ELF-1 (cell line): ENCODE measurements at regions not wholly inside any gene's neighbourhood (a gene's known extent, or its start where the extent isn't known, plus 50 kb on each side); places are given as distances from the start of the nearest gene placed in this dataset.

Experiments
- DNase-seq: peaks from one replicate; pipeline ENCODE4 v3.0.0-alpha.2; 2016; ENCODE audit warnings: low read depth, low spot score

DNA sequence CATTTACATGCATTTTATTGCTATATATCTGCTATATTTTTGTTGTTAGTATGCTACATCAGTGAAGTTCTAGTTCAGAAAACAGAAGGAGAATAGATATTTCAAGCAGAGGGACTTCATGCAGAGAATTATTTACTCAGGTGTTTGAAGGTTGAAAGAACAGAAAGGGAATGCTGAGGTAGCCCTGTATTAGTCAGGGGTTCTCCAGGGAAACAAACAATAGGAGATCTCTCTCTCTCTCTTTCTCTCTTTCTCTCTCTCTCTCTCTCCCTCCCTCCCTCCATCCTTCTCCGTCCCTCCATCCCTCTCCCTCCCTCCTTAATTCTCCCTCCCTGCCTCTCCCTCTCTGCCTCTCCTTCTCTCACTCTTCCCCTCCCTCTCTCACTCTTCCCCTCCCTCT, 114.3 kb upstream of the TDRD3 start:
- DNase-seq: no peak

DNA sequence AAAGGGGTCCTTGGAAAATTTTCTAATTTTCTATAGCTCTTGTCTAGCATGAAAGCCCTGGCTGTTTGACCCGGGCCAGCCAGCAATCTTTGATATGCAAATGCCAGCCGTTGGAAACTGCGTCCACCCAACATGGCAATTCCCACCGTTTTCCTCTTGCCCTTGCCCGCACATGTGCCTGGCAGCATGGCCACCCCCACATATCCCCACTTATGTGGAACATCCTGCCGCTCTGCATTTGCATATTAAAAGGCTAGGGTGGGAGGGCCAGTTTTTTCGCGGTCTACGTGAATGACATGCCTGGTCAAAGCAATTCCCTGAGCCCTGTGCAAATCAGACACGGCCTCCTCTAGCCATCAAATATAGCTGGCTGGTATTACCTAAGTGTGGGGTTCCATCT, 110.3 kb upstream of the TDRD3 start:
- peak; percentile 38 for DNase-seq

DNA sequence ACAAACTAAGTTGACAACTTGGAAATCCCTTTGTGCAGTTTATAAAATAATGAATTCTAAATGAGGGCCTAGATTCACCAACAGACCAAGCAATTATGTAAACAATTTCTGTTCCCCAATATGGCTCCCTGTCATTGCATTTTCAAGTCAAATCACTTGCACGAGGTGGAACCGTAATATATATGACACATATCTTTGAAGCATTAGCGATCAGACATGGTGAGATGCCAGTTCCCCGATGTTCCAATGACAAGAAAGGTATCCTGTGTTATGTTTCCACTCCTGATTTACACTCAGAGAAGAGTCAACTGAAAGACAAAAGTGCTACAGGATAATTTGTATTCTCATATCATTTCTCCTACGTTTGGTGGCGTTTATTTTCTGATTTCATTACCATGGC, 108.5 kb upstream of the TDRD3 start:
- DNase-seq: no peak

DNA sequence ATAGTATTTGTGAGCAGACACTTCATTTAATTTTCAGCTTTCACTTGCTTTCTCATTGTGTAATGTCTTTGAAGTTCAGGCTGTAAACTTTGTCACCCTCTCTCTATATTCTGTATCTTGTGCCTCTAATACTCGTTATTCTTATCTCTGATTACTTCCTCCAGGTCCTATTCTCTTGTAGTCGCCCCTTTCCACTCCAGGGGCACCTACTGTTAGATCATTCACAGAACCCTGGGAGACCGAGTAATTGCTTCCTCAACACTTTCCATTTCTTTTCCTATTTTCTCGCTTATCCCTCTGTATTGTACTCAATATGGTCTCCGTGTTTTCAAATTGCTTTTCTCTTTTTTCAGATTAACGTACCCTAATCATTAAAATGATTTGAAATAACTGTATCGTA, 93.9 kb upstream of the TDRD3 start:
- DNase-seq: no peak

DNA sequence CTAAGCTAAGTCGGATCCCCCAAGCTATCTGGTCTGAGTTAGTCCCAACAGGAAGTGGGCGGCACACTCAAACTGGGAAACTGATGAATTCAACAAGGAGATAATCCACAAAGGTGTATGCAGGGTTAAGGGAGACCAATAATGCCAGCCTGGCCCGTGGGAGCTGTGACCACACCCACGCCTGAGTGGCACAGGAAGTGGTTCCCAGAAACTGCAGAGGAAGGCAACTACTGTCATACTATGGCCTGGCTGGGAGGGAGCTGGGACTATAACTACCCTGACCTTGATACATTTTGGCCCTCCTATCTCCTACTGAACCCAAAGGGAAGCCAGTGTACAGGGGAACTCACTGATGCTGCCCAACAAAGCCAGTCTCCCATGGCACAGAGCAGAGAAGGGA, 85.5 kb upstream of the TDRD3 start:
- no peak for DNase-seq

DNA sequence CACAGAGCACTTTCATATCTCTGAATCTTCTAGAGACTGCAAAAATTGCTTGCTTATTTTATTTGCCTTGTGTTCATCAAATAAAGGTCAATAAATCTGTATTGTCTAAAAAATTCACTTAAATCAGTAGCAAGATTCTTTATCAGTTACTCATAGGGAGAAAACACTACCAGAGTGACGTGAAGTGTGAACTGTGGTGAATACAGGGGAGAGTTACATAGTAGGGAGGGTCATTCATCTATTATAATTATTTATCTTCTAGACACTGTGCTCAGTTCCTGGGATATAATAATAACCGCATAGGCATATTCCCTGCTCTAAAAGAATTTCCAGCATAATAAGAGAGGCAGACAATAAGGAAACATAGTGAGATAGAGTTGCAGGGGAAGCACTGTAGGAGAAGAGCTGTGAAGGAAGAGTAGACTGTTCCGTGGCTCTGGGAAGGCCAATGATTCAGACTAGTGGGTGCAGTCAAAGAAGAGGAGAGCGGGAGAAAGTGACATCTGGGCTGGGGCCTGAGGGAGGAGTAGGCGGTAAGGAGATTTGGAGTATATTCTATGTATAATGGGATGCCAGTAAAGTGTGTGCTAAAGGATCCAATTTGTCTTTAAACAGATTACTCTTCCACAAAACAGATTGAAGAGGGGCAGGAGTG, 84.0 kb upstream of the TDRD3 start:
- DNase-seq: no peak

DNA sequence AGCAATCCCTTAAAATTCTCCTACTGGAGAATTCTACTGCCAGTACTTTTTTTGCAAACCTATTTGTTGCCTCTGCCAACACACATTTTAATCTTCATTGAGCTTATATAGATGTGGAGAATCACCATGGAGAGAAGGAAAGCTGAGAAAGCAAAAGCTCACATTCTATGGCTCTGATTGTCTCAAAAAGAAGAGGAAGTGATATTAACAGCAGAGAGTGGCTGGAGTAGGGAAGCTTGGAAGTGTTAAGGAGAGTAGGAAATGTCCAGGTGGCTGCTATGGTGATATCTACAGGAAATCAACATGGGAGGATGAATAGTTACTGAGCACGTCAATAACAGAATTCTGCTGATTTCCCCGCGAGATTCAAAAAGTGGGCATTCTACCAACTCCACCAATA, 78.8 kb upstream of the TDRD3 start:
- no peak for DNase-seq

DNA sequence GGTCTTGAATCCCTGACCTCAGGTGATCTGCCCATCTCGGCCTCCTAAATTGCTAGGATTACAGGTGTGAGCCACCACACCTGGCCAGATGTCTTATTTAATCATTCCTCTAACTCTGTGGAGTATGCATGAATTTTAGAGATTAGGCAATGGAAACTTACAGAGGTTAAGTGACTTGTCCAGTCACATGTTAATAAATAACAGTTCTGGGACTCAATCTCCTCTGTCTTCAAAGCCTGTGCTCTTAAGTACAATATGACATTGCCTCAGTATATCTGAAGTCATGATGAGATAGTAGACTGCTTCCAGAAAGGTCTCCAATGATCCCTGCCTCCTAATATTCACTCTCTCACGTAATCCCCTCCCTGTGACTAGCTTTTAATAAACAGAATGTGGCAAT, 72.9 kb upstream of the TDRD3 start:
- no peak for DNase-seq

DNA sequence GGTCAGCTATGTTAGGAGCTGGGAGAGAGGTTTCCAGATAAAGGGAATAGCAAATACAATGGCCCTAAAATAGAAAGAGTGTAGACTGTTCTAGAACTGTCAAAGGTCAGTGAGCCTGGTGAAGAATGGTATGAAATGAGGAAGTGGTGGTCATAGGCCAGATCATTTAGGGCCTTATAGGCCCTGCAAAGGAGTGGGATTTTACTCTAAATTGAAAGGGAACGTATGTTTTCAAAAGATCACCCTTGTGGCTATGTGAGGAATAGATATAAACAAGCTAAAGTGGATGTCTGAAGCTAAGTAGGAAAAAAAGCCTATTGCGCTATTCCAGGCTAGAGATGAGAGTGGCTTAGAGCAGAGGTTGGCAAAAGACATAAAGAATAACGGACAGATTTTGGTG, 70.7 kb upstream of the TDRD3 start:
- no peak for DNase-seq

DNA sequence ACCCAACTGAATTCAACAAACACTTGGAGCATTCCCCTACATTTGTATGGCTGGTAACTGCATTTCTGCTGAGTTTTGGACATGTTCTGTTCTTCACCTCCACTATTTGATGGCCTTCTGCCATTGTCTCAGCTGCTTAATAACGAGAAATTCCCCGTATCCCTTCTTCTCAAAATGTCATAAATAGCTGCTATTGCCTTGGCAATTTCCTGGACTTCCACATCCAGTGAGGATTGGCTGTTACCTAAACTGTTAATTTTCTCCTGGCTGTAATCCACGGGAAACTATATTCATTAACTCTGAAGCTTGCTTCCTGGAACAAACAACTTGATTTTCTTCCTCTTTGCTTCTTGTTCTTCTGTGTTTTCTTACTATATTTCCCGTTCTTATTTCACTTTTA, 69.5 kb upstream of the TDRD3 start:
- no peak for DNase-seq

DNA sequence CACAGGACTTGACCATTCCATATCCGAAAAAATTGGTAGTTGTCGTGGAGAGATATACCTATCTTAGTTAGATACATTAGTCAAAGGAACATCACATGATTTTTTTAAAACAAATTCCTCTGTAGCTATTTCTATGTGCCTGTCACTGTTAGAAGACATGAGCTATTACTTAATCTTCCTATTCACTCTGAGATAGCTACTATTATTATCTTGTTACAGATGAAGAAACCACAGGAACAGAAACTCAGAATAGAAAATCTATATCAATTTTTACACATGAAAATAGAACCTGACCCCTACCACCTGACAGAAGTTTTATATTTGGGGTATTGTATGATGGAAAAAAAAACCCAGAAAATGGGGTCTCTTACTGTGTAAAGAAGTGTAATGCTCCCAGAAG, 68.9 kb upstream of the TDRD3 start:
- no peak for DNase-seq

DNA sequence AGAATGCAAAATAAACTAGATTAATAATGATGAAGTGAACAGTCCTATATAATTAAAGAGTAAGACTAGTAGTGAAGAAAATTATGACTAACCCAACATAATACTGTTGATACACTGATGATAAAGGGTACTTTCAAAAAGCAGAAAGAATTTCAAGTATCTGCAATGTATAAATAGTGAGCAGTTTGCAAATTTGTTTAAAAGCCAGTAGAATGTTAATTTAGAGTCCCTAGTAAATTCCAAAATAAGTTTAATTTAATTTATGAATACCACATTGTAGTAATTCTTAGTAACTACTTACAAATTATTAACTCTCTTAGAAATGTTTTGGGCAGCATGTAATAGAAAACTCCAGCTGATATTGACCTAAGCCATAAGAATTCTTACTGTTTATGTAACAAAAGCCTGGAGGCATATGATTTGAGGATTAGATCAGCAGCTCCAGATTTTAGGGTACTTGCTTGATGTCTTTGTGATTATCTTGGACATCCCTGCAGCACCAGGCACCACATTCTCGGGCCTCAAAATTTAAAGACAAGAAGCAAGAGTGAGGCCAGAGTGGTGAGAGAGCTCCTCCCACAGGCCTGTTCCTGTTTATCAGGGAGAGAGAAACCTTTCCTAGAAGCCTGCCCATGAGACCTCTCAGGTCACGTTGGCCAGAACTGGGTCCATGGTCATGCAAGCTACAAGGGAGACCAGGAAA, 67.6 kb upstream of the TDRD3 start:
- peak; percentile 74 for DNase-seq

DNA sequence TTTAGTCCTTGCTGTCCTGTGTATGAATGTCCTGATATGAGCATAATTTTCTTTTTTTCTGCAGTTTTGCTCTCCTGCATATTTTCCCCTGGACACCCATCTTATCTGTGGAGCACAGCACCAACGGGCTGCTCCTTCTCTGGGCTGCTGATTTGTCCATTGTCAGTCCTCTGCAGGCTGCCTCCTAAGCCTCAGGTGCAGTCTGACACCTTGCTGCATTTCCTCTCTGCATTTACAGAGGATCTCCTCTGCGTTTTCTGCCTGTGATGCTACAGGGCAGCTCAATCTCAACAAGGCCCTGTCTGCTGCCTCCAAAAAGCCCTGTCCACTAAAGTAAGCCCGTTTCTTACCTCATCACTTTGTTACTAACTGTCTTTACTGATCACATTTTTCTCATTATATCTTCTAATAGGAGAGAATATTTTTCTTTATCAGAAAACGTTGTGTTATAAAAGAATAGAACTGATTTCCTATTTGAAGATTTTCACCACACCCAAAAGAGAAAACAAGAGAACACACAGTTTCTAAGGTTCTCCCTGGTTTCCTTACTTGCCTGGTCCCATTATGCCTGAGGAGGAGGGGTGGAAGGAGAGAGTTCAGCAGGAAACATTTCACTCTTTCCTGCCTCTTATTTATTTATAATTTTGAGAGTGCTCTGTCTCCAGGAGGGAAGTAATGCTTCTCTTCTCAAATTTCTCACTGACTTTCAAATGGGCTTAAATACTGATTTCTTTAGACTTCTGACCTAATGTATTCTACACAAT, 65.6 kb upstream of the TDRD3 start:
- no peak for DNase-seq

DNA sequence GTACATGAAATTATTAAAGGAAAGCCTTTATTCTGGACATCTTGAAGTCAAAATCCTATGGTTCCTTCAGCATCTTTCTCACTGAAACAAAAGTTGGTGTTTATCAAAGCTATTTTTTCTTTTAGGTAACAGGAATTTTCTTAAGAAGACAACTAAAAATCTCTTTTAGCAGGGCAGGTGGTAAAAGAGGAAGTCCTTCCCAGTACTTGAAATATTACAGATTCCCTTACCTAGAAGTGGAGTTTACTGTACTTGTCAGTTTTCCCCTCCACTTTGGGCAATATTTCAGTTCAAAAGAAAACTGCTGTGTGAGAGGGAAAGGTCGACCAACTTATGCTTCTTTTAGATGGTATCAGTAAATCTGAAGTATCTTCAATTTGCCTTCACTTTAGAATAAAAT, 64.3 kb upstream of the TDRD3 start:
- DNase-seq: no peak

DNA sequence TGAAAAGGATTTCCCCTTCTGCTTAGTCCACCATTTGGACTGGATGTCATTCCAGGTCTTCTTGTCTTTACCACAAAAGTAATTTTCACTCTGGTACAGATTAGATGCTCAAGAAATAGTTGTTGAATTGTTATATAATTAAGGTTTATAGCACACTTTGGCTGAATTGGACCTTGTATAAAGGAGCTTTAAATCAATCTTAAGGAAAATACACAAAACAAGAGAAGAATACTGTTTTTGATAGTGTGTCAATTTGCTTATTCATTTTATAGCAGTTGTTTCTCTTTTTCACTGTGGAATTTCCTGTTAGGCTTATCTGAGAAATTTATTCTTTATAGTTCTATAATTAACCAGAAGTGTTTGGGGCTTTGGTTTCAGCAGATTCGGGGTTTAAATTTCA, 62.7 kb upstream of the TDRD3 start:
- no peak for DNase-seq

DNA sequence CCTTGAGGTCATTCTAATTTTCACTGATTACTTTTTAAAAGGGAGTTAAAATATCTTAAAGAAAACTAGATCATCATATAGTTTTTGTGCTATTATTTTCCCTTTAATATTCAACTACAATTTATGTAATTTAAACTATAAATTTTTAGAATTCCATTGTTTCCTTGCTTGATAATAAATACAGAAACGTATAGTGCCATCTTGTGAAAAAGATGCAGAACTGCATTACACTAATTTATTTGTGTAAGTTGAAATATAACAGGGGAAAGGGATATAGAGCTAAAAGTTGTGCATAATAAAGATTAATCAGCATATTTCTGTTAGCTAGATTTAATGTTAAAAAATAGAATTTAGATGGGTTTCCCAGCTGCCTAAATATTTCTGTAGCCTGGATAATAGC, 61.5 kb upstream of the TDRD3 start:
- no peak for DNase-seq

DNA sequence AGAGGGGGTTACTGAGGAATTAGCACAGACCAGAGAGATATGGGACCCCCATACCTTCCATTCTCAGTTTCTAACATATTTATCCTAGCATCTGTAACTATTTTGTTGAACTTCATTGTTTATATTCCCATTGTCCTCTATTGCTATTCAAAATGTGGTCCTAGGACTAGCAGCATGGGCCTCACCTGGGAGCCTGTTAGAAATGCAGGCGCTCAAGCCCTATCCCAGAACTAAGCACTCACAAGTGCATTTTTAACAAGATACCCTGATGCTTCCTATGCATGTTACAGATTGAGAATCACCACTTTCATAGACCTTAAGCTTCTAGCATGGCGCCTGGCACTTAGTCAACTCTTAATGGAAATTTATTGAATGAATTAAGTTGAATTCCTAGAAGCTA, 58.3 kb upstream of the TDRD3 start:
- DNase-seq: no peak

DNA sequence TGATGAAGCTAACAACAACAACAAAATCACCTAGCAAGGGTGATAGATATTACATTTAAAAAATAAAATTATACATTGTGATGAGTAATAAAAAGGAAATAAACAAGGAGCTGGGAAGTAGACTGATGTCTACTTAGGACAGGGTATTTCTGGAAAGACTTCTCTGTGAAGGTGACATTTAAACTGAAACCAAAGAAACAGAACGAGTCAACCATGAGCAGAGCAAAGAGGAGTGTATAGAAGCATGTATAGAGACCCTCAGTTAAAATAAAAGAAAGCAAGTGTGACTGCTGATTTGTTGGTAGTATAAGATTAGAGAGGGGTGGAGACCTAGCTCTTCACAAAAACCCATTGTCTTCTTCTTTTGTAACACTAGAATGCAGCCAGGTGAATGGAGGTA, 53.0 kb upstream of the TDRD3 start:
- DNase-seq: no peak

DNA sequence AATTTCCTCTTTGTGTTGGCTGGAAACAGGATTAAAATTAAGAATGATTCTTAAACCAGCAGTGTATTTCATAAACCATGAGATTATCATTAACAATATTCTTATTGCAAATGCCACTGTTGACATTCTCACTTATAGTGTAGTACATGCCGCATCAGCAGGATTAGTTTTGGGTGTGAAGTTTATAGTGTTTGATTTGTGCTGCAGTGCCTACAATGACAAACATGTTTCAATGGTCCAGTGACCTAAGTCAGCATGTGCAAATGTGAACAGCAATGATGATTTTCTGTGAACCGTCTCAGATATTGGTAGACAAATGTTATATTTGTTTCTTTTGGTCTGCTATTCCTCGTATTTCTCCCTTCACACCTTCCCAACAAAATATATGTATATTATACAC, 49.8 kb upstream of the TDRD3 start:
- no peak for DNase-seq
